GM19240 (cell line): ENCODE measurements at regions not wholly inside any gene's neighbourhood (a gene's known extent, or its start where the extent isn't known, plus 50 kb on each side); places are given as distances from the start of the nearest gene placed in this dataset.
"Not testable (repeated sequence)": the region's sequence is repeated elsewhere in the genome, so short reads cannot be mapped to it uniquely, and the experiment has no call there.

Experiments used
- DNase-seq: peaks from one replicate; pipeline ENCODE4 v3.0.0; 2011; ENCODE audit warnings: low spot score; ENCODE audit not compliant: insufficient read length

DNA sequence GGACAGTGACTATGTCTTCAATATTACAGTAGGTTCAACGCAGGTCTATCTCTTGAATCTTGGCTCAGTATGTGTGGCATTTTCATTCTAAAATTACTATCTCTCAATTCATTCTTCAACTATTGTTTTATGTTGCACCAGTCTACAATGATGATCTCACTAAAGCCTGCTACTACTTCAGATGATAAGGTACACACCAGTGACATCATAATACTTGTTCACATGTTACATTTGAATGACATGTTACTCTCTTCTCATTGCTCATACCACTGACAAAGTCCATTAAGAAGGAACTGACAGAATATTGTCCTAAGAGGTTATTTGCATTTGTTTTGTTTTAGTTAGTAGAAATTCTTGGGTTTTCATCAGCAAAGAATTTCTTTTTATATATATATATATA, 165.2 kb upstream of the ST8SIA4 start:
- no peak for DNase-seq

DNA sequence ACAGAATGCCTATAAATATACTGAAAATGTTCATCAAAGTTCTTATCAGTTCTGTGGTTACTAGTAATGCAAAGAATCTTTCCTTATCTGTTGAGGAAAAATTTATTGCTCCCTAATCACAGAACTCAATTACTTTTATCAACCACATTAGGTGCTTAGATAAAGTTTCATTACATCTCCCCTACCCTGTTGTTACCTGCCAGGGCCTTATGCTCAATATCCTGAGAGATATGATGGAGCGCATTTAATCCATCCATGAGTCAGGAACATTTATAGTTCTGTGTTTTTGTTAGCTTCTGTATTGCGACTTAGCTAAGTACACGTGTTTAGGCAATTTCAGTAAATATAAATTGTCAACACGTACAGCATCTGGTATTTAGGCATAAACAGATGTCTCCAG, 164.3 kb upstream of the ST8SIA4 start:
- no peak for DNase-seq

DNA sequence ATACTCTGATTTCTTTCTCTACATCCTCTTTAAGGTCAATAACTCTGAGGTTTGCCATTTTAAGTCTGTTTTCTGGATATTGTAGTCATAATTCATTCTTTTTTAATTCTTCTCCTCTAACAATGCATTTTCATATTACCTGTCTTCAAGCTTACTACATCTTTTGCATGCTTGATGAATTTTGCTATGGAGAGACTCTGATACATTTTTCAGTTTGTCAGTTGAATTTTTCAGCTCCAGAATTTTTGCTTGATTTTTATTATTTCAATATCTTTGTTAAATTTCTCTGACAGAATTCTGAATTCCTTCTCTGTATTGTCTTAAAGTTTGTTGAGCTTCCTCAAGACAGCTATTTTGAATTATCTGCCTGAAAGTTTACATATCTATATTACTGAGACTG, 159.8 kb upstream of the ST8SIA4 start:
- no peak for DNase-seq

DNA sequence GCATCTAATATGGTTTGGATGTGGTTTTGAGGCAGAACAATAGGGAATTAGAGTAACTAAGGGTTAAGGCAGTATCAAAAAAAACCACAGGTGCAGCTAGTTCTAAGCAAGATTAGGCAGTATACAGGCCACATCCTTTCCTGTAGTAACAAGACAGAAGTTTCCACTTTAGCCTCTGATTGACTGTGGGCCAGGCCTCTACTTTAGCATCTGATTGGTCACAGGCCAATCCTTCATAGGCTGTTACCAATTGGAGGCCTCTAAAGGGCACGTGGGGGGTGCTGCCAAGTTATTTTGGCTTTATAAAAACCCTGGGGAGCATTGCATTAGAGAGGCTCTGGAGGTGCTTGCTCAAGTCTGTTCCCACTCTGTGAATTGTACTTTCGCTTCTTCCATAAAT, 144.1 kb upstream of the ST8SIA4 start:
- DNase-seq = no peak

DNA sequence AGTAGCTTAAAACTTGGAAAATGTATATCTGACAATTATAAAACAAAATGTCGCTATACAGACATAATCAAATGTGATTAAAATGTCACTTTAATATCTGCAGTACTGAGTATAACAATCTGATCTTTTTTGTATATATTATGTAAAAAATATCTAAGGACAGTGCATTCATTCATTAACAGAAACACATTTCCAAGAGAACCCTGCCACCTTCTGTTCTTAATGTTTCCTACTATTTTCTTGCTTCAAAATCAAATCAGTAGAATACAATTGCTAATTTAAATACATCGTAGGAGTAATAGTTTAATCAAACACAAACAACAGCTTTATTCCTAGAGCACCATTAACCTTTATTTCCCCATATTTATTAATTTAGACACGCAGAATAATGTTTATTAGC, 142.6 kb upstream of the ST8SIA4 start:
- DNase-seq = no peak

DNA sequence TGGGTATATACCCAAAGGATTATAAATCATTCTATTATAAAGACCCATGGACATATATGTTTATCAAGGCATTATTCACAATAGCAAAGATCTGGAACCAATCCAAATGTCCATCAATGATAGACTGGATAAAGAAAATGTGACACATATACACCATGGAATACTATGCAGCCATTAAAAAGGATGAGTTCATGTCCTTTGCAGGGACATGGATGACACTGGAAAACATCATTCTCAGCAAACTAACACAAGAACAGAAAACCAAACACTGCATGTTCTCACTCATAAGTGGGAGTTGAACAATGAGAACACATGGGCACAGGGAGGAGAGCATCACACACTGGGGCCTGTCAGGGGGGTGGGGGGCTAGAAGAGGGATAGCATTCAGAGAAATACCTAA, 136.9 kb upstream of the ST8SIA4 start:
- not testable (repeated sequence) for DNase-seq

DNA sequence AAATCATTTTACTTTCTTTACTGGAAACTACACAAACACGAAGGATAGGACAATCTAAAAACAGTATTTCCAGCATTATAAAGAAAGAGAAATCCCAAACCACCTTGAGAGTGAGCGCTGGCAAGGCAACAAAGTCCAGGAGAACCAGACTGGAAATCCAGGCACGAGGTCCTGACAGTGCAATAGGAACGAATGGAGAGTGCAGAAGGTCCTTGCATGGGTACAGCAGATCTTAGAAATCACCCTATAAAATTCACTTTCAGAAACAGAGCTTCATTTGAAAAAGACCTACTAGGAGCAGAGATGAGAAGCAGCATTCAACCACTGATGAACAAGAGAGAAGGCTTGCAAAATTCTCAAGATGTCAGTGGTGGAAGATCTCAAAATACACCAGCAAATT, 133.7 kb upstream of the ST8SIA4 start:
- DNase-seq = no peak

DNA sequence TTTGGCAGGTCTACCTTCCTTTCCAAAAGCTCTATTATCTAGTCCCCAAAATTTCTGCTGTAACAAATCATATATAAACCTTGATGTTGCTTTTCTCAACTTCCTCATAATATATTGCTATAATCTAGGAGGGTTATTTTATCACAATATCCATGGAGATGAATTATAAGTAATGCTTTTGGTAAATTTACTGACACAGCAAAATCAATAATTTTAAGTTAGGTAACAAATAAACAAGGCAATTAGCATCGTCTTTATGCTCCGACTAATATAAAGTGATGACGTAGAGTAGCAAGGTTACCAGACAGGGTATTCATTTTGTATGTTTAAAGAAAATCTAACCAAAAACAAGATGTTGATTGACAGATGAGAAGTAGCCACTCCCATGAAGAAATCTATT, 132.3 kb upstream of the ST8SIA4 start:
- DNase-seq = no peak

DNA sequence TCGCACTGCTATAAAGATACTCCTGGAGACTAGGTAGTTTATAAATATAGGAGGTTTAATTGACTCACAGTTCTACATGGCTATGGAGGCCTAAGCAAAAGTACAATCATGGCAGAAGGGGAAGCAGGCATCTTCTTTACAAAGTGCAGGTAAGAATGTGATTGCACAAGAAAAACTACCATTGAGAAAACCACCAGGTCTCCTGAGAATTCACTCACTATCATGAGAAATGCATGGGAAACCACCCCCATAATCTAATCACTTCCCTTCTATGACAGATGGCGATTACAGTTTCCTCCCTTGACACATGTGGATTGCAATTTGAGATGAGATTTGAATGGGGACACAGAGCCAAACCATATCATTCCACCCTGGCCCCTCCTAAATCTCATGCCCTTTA, 121.2 kb upstream of the ST8SIA4 start:
- no peak for DNase-seq

DNA sequence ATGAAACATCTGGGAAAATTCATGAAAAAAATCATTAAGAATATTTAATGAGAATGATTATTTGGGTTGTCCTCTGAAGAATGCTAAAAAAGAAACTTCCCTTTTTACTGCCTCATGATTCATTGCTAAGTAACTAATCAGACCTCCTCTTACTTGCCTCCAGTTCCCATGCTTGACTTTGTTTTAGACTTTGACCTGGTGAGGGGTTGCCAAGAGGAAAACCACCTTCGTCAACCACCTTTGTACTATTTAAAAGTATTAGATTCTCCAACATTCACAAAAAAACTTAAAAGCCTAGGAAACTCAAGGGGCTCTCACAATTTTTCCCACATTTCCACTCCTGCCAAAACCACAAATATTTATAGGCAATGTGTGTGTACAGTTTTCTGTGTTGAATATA, 115.2 kb upstream of the ST8SIA4 start:
- DNase-seq = no peak

DNA sequence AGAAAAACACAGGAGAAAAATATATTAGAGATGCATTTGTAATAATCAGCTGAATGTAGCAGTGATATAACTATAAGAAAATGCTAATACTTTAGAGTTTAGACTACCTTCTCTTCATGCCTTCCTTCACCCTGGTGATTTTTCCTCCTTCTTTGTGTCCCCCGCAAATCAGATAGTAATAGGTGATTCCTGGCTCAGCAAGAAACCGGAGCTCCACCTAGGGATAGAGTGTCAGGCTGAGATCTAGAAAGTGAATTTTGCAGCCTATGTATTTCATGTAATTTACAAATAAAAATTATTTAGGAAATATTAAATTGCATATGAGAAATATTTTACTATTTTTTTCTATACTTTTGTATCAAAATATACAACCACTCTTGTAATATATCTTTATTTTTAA, 109.8 kb upstream of the ST8SIA4 start:
- no peak for DNase-seq

DNA sequence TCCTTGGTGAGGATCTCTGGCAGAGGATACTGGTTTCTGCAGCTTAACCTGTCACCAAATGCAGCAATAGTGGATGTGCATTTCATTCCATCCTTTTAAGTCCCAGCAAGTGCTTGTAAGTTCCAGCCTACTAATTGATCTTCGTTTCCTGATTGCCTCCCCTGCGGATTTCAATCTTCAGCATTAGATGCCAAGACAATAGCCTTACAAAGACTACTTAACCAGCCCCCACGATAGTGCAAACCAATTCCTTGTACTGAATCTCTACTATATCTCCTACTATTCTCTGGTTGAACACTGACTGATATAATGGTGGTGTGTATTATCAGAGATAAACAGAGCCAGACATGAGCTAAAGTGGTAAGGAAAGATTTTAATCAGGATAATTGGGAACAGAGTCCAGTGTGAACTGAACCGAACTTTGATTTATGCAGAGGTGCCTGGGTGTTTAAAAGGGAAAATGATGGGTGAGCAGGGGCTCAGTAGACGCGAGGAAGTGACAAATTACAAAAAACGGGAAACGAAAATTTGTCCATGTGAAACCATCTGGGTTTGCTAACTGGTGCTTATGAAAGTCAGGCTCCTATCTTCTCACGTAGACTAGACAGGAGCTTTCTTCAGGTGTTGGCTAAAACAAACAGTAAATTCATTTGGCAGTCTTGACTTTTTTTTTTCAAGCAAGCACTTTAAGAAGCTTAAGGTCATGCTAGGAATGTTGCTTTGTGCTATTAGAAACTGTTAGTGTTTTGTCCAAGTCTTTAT, 106.9 kb upstream of the ST8SIA4 start:
- DNase-seq = no peak

DNA sequence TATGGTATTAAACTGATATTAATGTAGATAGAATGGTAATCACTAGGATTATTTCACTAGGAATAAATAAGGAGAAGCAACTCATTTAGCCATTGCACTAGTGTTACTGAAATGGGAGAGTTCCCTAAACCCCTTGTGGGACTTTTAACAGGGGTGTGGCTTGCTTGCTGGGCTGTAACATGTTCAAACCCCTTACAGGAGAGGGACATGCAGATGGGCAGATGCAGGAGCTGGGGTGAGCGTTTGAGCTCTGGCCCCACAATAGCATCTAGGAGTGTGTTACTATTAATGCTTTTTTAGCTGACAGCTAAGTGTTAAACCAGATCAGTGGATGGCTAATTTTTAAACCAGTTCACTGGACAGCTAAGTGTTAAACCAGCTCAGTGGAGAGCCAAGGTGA, 89.3 kb upstream of the ST8SIA4 start:
- no peak for DNase-seq

DNA sequence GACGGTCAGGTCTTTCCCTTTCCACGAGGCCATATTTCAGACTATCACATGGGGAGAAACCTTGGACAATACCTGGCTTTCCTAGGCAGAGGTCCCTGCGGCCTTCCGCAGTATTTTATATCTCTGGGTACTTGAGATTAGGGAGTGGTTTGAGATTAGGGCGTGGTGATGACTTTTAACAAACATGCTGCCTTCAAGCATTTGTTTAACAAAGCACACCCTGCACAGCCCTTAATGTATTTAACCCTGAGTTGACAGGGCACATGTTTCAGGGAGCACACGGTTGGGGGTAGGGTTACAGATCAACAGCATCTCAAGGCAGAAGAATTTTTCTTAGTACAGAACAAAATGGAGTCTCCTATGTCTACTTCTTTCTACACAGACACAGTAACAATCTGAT, 80.5 kb upstream of the ST8SIA4 start:
- not testable (repeated sequence) for DNase-seq

DNA sequence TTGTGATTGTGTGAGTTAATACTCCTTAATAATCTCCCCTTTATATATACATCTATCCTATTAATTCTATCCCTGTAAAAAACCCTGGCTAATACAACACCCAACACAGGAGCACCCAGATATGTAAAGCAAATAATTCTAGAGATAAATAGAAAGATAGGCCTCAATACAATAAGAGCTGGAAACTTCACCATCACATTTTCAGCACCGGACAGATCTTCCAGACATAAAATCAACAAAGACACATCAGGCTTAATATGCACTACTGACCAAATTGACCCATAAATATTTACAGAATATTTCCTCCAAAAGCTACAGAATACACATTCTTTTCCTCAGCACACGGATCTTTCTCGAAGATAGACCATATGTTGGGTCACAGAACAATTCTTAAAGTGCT, 71.0 kb upstream of the ST8SIA4 start:
- DNase-seq = no peak

DNA sequence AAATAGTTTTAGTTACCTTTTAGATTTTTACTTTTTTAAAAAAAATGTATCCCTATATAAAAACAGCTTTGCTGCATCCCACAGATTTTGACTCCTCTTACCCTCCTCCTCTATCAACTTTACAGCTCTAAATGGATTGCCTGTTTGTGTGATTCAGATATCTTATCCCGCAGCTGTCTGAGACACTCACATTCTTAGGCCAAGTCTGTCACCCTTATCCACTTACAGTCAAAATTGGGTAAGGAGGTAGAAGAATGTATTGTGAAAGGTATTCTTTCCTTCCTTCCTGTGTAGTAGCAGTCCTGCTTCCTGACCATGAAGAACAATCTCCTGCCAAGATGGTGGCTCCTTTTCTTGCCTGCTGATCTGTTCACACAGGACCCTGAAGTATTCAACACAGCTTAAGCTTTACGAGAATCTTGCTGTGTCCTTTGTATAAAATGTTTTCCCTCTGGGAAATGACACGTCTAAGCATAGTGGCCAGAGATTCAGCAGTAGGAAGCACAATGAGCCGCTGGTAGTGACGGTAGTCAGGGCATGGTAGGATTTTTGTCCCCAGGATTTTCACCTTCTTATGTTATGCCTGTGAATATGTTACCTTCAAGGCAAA, 67.7 kb upstream of the ST8SIA4 start:
- no peak for DNase-seq

DNA sequence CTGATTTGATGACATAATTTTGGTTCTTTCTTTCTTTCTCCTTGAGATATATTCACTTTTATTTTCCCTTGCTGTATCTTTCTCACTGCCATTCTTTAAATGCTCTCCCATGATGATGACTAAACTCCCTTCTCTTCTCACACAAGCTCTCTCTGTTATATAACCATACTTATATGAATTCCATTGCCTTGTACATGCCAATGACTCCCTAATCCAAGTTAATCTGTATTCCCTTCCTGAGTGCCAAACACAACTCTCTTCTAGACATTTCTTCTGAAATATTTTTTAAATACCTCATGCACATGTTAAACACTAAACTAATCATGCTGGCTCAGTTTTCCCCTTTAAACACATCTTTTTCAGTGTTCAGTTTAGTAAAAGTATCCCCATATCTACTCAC, 62.2 kb upstream of the ST8SIA4 start:
- DNase-seq = no peak
